Neuronal stem cell (in vitro differentiated cells): ENCODE measurements at regions not wholly inside any gene's neighbourhood (a gene's known extent, or its start where the extent isn't known, plus 50 kb on each side); places are given as distances from the start of the nearest gene placed in this dataset.

Source experiments
- DNase-seq: peaks from one replicate; pipeline ENCODE4 v3.0.0-alpha.2; 2013; ENCODE audit warnings: low spot score
- H2AFZ ChIP-seq: one replicate; pipeline ENCODE4 v1.6.1; 2013; ENCODE audit warnings: mild to moderate bottlenecking, low read length, inconsistent platforms
- H2AK5ac ChIP-seq: 2 replicates; pipeline ENCODE4 v1.6.1; 2013; ENCODE audit warnings: low read depth, mild to moderate bottlenecking, inconsistent platforms, low read length, moderate library complexity, mixed read lengths
- H2BK120ac ChIP-seq: 2 replicates; pipeline ENCODE4 v1.6.1; 2013; ENCODE audit warnings: low read depth, mild to moderate bottlenecking, inconsistent platforms, low read length, moderate library complexity, mixed read lengths
- H2BK12ac ChIP-seq: one replicate; pipeline ENCODE4 v1.6.1; 2013; ENCODE audit warnings: low read length, inconsistent platforms
- H2BK15ac ChIP-seq: 2 replicates; pipeline ENCODE4 v1.6.1; 2013; ENCODE audit warnings: mild to moderate bottlenecking, low read length, inconsistent platforms, mixed read lengths
- H2BK5ac ChIP-seq: one replicate; pipeline ENCODE4 v1.6.1; 2013; ENCODE audit warnings: inconsistent platforms, mild to moderate bottlenecking, low read length, moderate library complexity
- H3K14ac ChIP-seq: one replicate; pipeline ENCODE4 v1.6.1; 2013; ENCODE audit warnings: low read length, inconsistent platforms
- H3K18ac ChIP-seq: 2 replicates; pipeline ENCODE4 v1.6.1; 2013; ENCODE audit warnings: low read length, inconsistent platforms
- H3K23ac ChIP-seq: 2 replicates; pipeline ENCODE4 v1.6.1; 2013; ENCODE audit warnings: low read depth, mild to moderate bottlenecking, mixed read lengths, low read length, inconsistent platforms; ENCODE audit not compliant: poor library complexity
- H3K27ac ChIP-seq: replicated peaks from 3 replicates; pipeline ENCODE4 v1.5.1; 2013; ENCODE audit warnings: low read length, inconsistent platforms
- H3K27me3 ChIP-seq, 3 experiments: 2 replicates each; pipeline ENCODE4 v1.6.1; 2013; ENCODE audit warnings: low read length in 3 of 3, mild to moderate bottlenecking in 2 of 3, inconsistent platforms in 1 of 3, low read depth in 1 of 3, mixed read lengths in 1 of 3, moderate library complexity in 1 of 3; ENCODE audit not compliant: control insufficient read depth in 3 of 3, insufficient read depth in 3 of 3
- H3K36me3 ChIP-seq, 2 donors: replicated peaks in 1 of 2; 2 replicates each; pipeline ENCODE4 v1.6.1; 2013; ENCODE audit warnings: low read length in 2 of 2; ENCODE audit not compliant: control insufficient read depth in 2 of 2, insufficient read depth in 2 of 2
- H3K4ac ChIP-seq: 2 replicates; pipeline ENCODE4 v1.6.1; 2013; ENCODE audit warnings: inconsistent platforms, mild to moderate bottlenecking, low read length, moderate library complexity
- H3K4me1 ChIP-seq, 2 donors: 1 replicate in 1 of 2; 2 replicates in 1 of 2; pipeline ENCODE4 v1.6.1; 2013; ENCODE audit warnings: low read length in 2 of 2, low read depth in 1 of 2; ENCODE audit not compliant: control insufficient read depth in 2 of 2, insufficient read depth in 1 of 2
- H3K4me2 ChIP-seq: one replicate; pipeline ENCODE4 v1.6.1; 2013; ENCODE audit warnings: mild to moderate bottlenecking, low read length, inconsistent platforms; ENCODE audit not compliant: insufficient read depth, poor library complexity, severe bottlenecking
- H3K4me3 ChIP-seq, 2 donors: 2 replicates each; pipeline ENCODE4 v1.5.1; 2013; ENCODE audit warnings: low read length in 2 of 2, mild to moderate bottlenecking in 2 of 2, inconsistent platforms in 1 of 2, moderate library complexity in 1 of 2
- H3K79me1 ChIP-seq: one replicate; pipeline ENCODE4 v1.6.1; 2013; ENCODE audit warnings: low read depth, mild to moderate bottlenecking, inconsistent platforms, low read length, moderate library complexity
- H3K9ac ChIP-seq: one replicate; pipeline ENCODE4 v1.6.1; 2013; ENCODE audit warnings: mild to moderate bottlenecking, low read depth, low read length, inconsistent platforms; ENCODE audit not compliant: poor library complexity
- H3K9me3 ChIP-seq, 2 donors: replicated peaks in 1 of 2; 2 replicates each; pipeline versions ENCODE3 to v1.6.1; 2013; ENCODE audit warnings: low read length in 2 of 2, mild to moderate bottlenecking in 2 of 2, inconsistent platforms in 1 of 2, low read depth in 1 of 2, mixed read lengths in 1 of 2, moderate library complexity in 1 of 2; ENCODE audit not compliant: control insufficient read depth in 2 of 2, insufficient read depth in 1 of 2
- H4K8ac ChIP-seq: one replicate; pipeline ENCODE4 v1.6.1; 2013; ENCODE audit warnings: low read depth, mild to moderate bottlenecking, inconsistent platforms, low read length, moderate library complexity
- H4K91ac ChIP-seq: one replicate; pipeline ENCODE4 v1.6.1; 2013; ENCODE audit warnings: low read length, low read depth, mild to moderate bottlenecking, inconsistent platforms; ENCODE audit not compliant: poor library complexity
- whole genome bisulfite sequencing, 2 donors: extraction: QIAGEN DNeasy Blood & Tissue Kit; methylation state at CpG; one replicate each; pipeline ENCODE4 v1.1.7; 2013; ENCODE audit warnings: missing lambda C conversion rate in 2 of 2, mixed read lengths in 1 of 2; ENCODE audit not compliant: insufficient read length in 2 of 2, insufficient replicate concordance in 1 of 2; ENCODE audit errors: extremely low coverage in 2 of 2; 5-methylcytosine and 5-hydroxymethylcytosine counted together

- Histone ChIP-seq H3K14ac (no peak overlapping the region), H4K8ac (no peak overlapping the region), H3K4ac (no peak overlapping the region), H3K4me2 (no peak overlapping the region), H2BK5ac (no peak overlapping the region), H2AFZ (peak overlapping the region; percentile 61), H3K4me1 (no peaks in the 10 kb centered on the region), H2AK5ac (no peak overlapping the region), H3K23ac (no peak overlapping the region), H3K79me1 (no peaks in the 10 kb centered on the region), H2BK120ac (no peak overlapping the region), H3K4me3 (no peak overlapping the region), H3K9me3 (no peaks in the 10 kb centered on the region), H4K91ac (no peak overlapping the region), H3K9ac (no peak overlapping the region), H3K18ac (no peak overlapping the region), H2BK15ac (no peak overlapping the region), H3K27me3 (no peaks in the 10 kb centered on the region), H3K27ac (no peak overlapping the region), H2BK12ac (no peak overlapping the region), H3K36me3 (no peaks in the 10 kb centered on the region)
- DNase-seq: no peak
- WGBS, 2 donors: no CpG with 5 or more reads among the region's 11 CpGs
Observed at GRCh38 chr6:148271711-148272439, 70.8 kb upstream of the SASH1 start.

- DNase-seq: no peak
- no peak overlapping the region for H3K4ac ChIP-seq
- no peak overlapping the region for H2BK12ac ChIP-seq
- no peak overlapping the region for H2BK15ac ChIP-seq
- no peak overlapping the region for H3K23ac ChIP-seq
- H3K36me3 ChIP-seq: no peaks in the 10 kb centered on the region
- no peaks in the 10 kb centered on the region for H3K9me3 ChIP-seq
- H3K14ac ChIP-seq: no peak overlapping the region
- no peak overlapping the region for H3K18ac ChIP-seq
- H3K4me2 ChIP-seq: no peak overlapping the region
- no peak overlapping the region for H2BK120ac ChIP-seq
- H2BK5ac ChIP-seq: no peak overlapping the region
- no peak overlapping the region for H4K91ac ChIP-seq
- H2AK5ac ChIP-seq: no peak overlapping the region
- peaks cover 2% of the 10 kb centered on the region for H3K79me1 ChIP-seq
- H3K27me3 ChIP-seq: no peaks in the 10 kb centered on the region
- no peak overlapping the region for H2AFZ ChIP-seq
- no peak overlapping the region for H4K8ac ChIP-seq
- no peak overlapping the region for H3K27ac ChIP-seq
- no CpG with 5 or more reads among the region's 7 CpGs for WGBS, 2 donors
- no peaks in the 10 kb centered on the region for H3K4me1 ChIP-seq
- H3K4me3 ChIP-seq: no peak overlapping the region
- H3K9ac ChIP-seq: no peak overlapping the region
Observed at GRCh38 chr6:148272597-148272996, 70.0 kb upstream of the SASH1 start.

- H3K27ac ChIP-seq: no peak overlapping the region
- no peak overlapping the region for H2BK5ac ChIP-seq
- H2BK15ac ChIP-seq: no peak overlapping the region
- no peak overlapping the region for H3K4me3 ChIP-seq
- H3K14ac ChIP-seq: no peak overlapping the region
- WGBS, 2 donors: no CpG with 5 or more reads among the region's 5 CpGs
- H4K8ac ChIP-seq: no peak overlapping the region
- H3K18ac ChIP-seq: no peak overlapping the region
- H2BK120ac ChIP-seq: no peak overlapping the region
- H3K79me1 ChIP-seq: peaks cover 2% of the 10 kb centered on the region
- no peak overlapping the region for H4K91ac ChIP-seq
- no peak for DNase-seq
- no peak overlapping the region for H2BK12ac ChIP-seq
- no peak overlapping the region for H3K4ac ChIP-seq
- no peak overlapping the region for H3K9ac ChIP-seq
- H3K36me3 ChIP-seq: no peaks in the 10 kb centered on the region
- no peak overlapping the region for H3K23ac ChIP-seq
- H3K4me1 ChIP-seq: no peaks in the 10 kb centered on the region
- H2AK5ac ChIP-seq: no peak overlapping the region
- no peak overlapping the region for H2AFZ ChIP-seq
- H3K27me3 ChIP-seq: no peaks in the 10 kb centered on the region
- H3K9me3 ChIP-seq: no peaks in the 10 kb centered on the region
- H3K4me2 ChIP-seq: no peak overlapping the region
Observed at GRCh38 chr6:148273962-148274752, 68.5 kb upstream of the SASH1 start.

- Histone ChIP-seq H3K4me2 (no peak overlapping the region), H3K27me3 (no peaks in the 10 kb centered on the region), H3K36me3 (no peaks in the 10 kb centered on the region), H2AK5ac (no peak overlapping the region), H3K4me3 (no peak overlapping the region), H2BK120ac (no peak overlapping the region), H3K9me3 (no peaks in the 10 kb centered on the region), H3K4me1 (no peaks in the 10 kb centered on the region), H4K91ac (no peak overlapping the region), H3K9ac (no peak overlapping the region), H2BK12ac (no peak overlapping the region), H4K8ac (no peak overlapping the region), H2AFZ (no peak overlapping the region), H2BK15ac (no peak overlapping the region), H3K79me1 (peaks cover 2% of the 10 kb centered on the region), H3K4ac (no peak overlapping the region), H3K23ac (no peak overlapping the region), H3K18ac (no peak overlapping the region), H3K27ac (no peak overlapping the region), H3K14ac (no peak overlapping the region), H2BK5ac (no peak overlapping the region)
- WGBS, 2 donors: no CpG with 5 or more reads among the region's 2 CpGs
- DNase-seq: no peak
Observed at GRCh38 chr6:148274809-148275208, 67.8 kb upstream of the SASH1 start.
